Natural killer cell (primary cell): ENCODE measurements at regions not wholly inside any gene's neighbourhood (a gene's known extent, or its start where the extent isn't known, plus 50 kb on each side); places are given as distances from the start of the nearest gene placed in this dataset.
"Not testable (repeated sequence)": the region's sequence is repeated elsewhere in the genome, so short reads cannot be mapped to it uniquely, and the experiment has no call there.

ENCODE experiments used
- ATAC-seq, 3 donors: fragments of 150-1000 bp in 2 of 3; fragments of 200-7000 bp in 1 of 3; cut with Tn5 transposase; 1 replicate in 1 of 3; 2 replicates in 2 of 3; pipeline ENCODE4 v1.10.0; 2021; ENCODE audit warnings: mild to moderate bottlenecking in 2 of 3, moderate library complexity in 2 of 3
- DNase-seq, 2 donors: peaks; one replicate each; pipeline versions ENCODE4 v3.0.0 to v3.0.0-alpha.2; 2013 to 2021; ENCODE audit warnings: mixed read lengths in 1 of 2
- H3K27ac ChIP-seq: one replicate; pipeline ENCODE4 v1.5.1; 2013; ENCODE audit warnings: mild to moderate bottlenecking, low read length
- H3K27me3 ChIP-seq: one replicate; pipeline ENCODE4 v1.6.1; 2013; ENCODE audit warnings: low read length; ENCODE audit not compliant: control insufficient read depth, insufficient read depth
- H3K36me3 ChIP-seq: one replicate; pipeline ENCODE4 v1.6.1; 2013; ENCODE audit warnings: low read length; ENCODE audit not compliant: control insufficient read depth, insufficient read depth
- H3K4me1 ChIP-seq: one replicate; pipeline ENCODE4 v1.6.1; 2013; ENCODE audit warnings: low read length; ENCODE audit not compliant: control insufficient read depth, insufficient read depth
- H3K4me3 ChIP-seq: one replicate; pipeline ENCODE4 v1.5.1; 2013; ENCODE audit warnings: low read length
- H3K9me3 ChIP-seq: one replicate; pipeline ENCODE4 v1.6.1; 2013; ENCODE audit warnings: low read length; ENCODE audit not compliant: control insufficient read depth, insufficient read depth
- H3K27ac Mint-ChIP-seq, 2 donors: one replicate each; pipeline ENCODE4 v1.8.0; 2022; ENCODE audit warnings: mild to moderate bottlenecking in 2 of 2, mixed read lengths in 2 of 2, moderate library complexity in 1 of 2
- H3K27me3 Mint-ChIP-seq, 2 donors: one replicate each; pipeline ENCODE4 v1.8.0; 2022; ENCODE audit warnings: low read depth in 2 of 2, mixed read lengths in 2 of 2
- H3K36me3 Mint-ChIP-seq: one replicate; pipeline ENCODE4 v1.8.0; 2022; ENCODE audit warnings: mixed read lengths
- H3K4me1 Mint-ChIP-seq, 2 donors: one replicate each; pipeline ENCODE4 v1.8.0; 2022; ENCODE audit warnings: mixed read lengths in 2 of 2
- H3K4me3 Mint-ChIP-seq: one replicate; pipeline ENCODE4 v1.8.0; 2022; ENCODE audit warnings: mild to moderate bottlenecking, moderate library complexity, mixed read lengths
- H3K9me3 Mint-ChIP-seq, 2 donors: one replicate each; pipeline ENCODE4 v1.8.0; 2022; ENCODE audit warnings: mixed read lengths in 2 of 2
- WGBS: methylation state at CpG from one replicate; pipeline ENCODE4 v1.1.7; 2013; ENCODE audit warnings: missing lambda C conversion rate; ENCODE audit not compliant: insufficient coverage; 5-methylcytosine and 5-hydroxymethylcytosine counted together
- intact Hi-C: fragments of 100-400 bp; cut with micrococcal nuclease; formaldehyde crosslinking; loops from one replicate; pipeline ENCODE4 v1.14.2; 2022
- TF ChIP-seq, protein P1 (sequence below): fragments of 200-600 bp; IDR thresholded peaks from one replicate; pipeline ENCODE4 v1.8.0; 2022; ENCODE audit warnings: antibody characterized with exemption

DNA sequence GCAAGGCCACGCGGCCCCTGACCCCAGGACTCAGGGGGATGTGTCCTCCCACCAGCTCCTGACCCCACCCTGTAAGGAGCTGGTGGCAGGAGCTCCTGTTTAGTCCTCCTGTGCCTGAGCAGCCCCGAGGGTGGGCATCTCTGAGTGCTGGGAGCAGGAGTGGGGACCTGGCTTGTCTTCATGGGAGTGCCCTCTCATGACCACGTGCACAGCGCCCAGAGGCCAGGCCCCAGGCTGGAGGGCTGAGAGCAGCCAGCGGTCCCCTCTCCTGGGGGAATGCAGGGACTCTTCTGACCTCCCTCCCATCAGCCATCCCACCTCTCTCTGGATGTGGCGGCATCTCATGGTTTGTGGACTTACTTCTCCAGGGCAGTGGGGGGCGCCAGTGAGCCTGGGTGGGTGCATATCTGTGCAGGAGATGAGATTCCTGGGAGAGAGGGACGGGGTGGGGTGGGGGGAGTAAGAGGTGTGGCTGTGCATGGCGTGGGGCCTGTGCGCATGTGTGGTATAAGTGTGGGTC, 205.6 kb downstream of the TBC1D2B start:
- ATAC-seq (no peak), DNase-seq (no peak)
- Mint-ChIP-seq H3K27ac (no peak overlapping the region), H3K27me3 (no peaks in the 10 kb centered on the region), H3K4me1 (no peaks in the 10 kb centered on the region), H3K36me3 (no peaks in the 10 kb centered on the region), H3K4me3 (no peak overlapping the region), H3K9me3 (no peaks in the 10 kb centered on the region)
- Histone ChIP-seq H3K36me3 (no peaks in the 10 kb centered on the region), H3K9me3 (no peaks in the 10 kb centered on the region), H3K4me3 (no peak overlapping the region), H3K27me3 (no peaks in the 10 kb centered on the region), H3K27ac (no peak overlapping the region), H3K4me1 (no peaks in the 10 kb centered on the region)
- TF ChIP-seq, protein P1, sequence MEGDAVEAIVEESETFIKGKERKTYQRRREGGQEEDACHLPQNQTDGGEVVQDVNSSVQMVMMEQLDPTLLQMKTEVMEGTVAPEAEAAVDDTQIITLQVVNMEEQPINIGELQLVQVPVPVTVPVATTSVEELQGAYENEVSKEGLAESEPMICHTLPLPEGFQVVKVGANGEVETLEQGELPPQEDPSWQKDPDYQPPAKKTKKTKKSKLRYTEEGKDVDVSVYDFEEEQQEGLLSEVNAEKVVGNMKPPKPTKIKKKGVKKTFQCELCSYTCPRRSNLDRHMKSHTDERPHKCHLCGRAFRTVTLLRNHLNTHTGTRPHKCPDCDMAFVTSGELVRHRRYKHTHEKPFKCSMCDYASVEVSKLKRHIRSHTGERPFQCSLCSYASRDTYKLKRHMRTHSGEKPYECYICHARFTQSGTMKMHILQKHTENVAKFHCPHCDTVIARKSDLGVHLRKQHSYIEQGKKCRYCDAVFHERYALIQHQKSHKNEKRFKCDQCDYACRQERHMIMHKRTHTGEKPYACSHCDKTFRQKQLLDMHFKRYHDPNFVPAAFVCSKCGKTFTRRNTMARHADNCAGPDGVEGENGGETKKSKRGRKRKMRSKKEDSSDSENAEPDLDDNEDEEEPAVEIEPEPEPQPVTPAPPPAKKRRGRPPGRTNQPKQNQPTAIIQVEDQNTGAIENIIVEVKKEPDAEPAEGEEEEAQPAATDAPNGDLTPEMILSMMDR, result no peak
- intact Hi-C loops, result no loop called here
- WGBS, result 80% methylated on average over 11 of the region's 11 CpGs

DNA sequence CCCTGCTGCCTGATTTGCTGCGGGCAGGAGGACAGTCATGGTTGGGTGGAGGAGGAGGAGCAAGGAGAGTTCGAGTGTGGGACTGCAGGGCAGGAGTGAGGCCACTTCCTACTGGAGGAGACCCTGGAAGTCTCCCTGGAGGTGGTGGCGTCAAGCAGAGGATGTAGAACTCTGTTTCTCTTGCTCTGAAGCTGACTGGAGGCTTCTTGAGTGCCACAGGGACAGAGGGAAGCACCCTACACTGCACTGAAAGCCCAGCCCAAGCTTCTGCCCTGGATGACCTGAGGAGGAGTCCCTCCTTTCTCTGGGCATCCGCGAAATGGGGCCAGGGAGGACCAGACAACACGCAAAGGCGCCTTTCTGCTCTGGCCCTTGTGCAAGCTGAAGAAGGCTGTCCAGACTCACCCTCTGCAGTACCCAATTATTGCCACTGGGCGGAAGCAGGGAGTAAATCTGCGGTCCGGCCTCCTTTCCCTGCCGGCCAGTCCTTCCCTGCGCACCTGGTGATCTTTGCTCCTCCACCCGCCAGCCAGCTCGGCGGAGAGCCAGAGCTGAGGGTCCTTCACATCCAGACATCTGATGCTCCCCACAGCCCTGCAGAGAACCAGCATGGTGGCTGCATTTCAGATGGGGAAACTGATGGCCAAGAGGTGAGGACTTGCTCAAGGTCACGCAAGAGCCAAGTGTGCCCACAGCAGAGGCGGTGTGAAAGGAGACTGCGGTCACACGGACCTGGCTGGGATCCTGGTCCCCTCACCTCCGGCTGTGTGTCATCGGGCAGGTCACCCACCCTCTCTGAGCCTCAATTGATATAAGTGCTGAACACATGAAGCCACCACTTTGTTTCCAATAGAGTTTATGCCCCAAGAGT, 207.1 kb downstream of the TBC1D2B start:
- no peaks in the 10 kb centered on the region for H3K9me3 Mint-ChIP-seq
- H3K4me3 Mint-ChIP-seq, result no peak overlapping the region
- no peak overlapping the region for H3K4me3 ChIP-seq
- H3K4me1 ChIP-seq, result no peaks in the 10 kb centered on the region
- no peaks in the 10 kb centered on the region for H3K36me3 ChIP-seq
- TF ChIP-seq, protein P1, result peak; percentile 66
- H3K27ac ChIP-seq, result no peak overlapping the region
- no peak overlapping the region for H3K27ac Mint-ChIP-seq
- no peaks in the 10 kb centered on the region for H3K4me1 Mint-ChIP-seq
- H3K9me3 ChIP-seq, result no peaks in the 10 kb centered on the region
- intact Hi-C loops, result no loop called here
- DNase-seq (peak; percentile 25 to 46), ATAC-seq (peak; percentile 42 to 83 (median 61))
- H3K27me3 ChIP-seq, result no peaks in the 10 kb centered on the region
- no peaks in the 10 kb centered on the region for H3K36me3 Mint-ChIP-seq
- H3K27me3 Mint-ChIP-seq, result no peaks in the 10 kb centered on the region
- WGBS, result 41% methylated on average over 21 of the region's 21 CpGs

DNA sequence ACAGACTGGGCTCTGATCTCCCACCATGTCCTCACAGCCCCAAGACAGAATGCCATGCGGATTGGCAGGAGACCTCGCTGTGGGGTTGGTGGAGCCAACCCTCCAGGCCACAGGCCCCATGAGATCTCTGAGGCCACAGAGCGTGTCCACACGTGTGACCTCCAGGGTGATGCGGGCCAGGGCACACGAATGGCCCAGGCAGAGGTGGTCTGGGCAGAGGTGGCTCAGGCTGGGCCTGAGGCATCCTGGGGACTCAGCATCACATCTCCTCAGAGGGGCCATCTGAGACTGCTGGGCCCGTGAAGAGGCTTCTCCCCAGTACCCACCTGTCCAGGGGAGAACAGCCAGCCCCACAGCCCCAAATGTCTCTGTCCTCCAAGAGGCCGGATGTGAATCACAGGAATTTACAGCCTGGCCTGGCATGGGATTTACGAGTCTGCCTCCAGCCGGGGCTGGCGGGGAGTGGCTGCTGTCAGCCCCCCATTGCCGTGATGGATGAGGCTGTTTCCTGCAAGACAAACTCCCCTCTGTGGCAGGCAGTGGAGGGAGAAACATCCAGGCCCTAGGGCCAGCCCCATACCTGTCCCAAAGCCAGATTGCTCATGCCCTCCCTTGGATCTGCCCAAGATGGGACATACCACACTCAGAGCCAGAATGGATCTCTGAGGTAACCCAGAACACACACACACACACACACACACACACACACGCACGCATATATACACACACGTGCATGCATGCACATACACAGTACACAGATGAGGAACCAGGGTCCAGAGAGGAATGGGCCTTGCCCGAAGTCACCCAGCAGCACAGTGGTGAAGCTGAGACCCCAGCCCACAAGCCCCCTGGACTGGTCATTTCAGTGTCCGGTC, 208.3 kb downstream of the TBC1D2B start:
- H3K4me1 Mint-ChIP-seq, result no peaks in the 10 kb centered on the region
- H3K4me3 ChIP-seq, result no peak overlapping the region
- ATAC-seq, result no peak
- H3K27me3 ChIP-seq, result no peaks in the 10 kb centered on the region
- no peaks in the 10 kb centered on the region for H3K27me3 Mint-ChIP-seq
- H3K4me3 Mint-ChIP-seq, result no peak overlapping the region
- no peaks in the 10 kb centered on the region for H3K9me3 Mint-ChIP-seq
- WGBS, result 73% methylated on average over 13 of the region's 17 CpGs
- no peak for DNase-seq
- intact Hi-C loops, result no loop called here
- no peak overlapping the region for H3K27ac ChIP-seq
- no peaks in the 10 kb centered on the region for H3K36me3 ChIP-seq
- no peak overlapping the region for H3K27ac Mint-ChIP-seq
- TF ChIP-seq, protein P1, result no peak
- H3K4me1 ChIP-seq, result no peaks in the 10 kb centered on the region
- H3K36me3 Mint-ChIP-seq, result no peaks in the 10 kb centered on the region
- H3K9me3 ChIP-seq, result no peaks in the 10 kb centered on the region

DNA sequence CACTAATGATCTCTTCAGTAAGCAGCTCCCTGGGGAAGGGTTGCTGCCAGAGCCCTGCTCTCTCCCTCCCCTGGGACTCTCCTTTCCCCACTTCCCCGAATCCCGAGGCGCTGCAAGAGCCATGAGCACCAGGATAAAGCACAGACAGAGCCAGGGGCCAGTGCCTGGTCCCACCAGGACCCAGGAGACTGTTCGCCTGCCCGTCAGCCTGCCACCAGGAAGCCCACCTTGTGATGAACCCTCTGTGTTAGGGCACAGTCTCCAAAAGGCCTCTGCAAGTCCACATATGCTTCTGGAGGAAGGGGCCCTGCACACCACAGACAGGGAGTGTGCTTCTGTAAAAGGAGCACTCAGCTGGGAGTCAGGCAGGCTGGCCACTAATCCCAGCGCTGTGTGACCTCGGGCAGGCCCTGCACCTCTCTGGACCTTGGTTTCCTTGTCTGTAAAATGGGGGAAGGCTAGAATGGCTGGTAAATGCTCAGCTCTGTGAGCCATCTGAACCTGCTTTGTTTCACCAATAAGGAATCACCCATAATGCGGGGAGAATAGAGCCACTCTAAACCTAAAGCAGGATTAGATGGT, 209.4 kb downstream of the TBC1D2B start:
- DNase-seq, H3K36me3 Mint-ChIP-seq, H3K36me3 ChIP-seq, H3K27ac ChIP-seq, H3K4me3 ChIP-seq, H3K4me1 ChIP-seq, intact Hi-C loops, H3K4me3 Mint-ChIP-seq, H3K27me3 Mint-ChIP-seq, ATAC-seq, H3K4me1 Mint-ChIP-seq, H3K27me3 ChIP-seq, H3K9me3 ChIP-seq, H3K27ac Mint-ChIP-seq, H3K9me3 Mint-ChIP-seq: not testable (repeated sequence)
- 95% methylated on average over 8 of the region's 8 CpGs for WGBS
